Liver (tissue), 8 donors: ENCODE measurements at regions not wholly inside any gene's neighbourhood (a gene's known extent, or its start where the extent isn't known, plus 50 kb on each side); places are given as distances from the start of the nearest gene placed in this dataset.

Experiments
- DNase-seq: peaks from one replicate; pipeline ENCODE4 v3.0.0-alpha.2; 2017; ENCODE audit warnings: low spot score
- H3K27ac ChIP-seq, 2 donors: one replicate each; pipeline ENCODE4 v1.7.0; 2013; ENCODE audit warnings: inconsistent platforms in 2 of 2, low read length in 2 of 2, control low read depth in 1 of 2, low read depth in 1 of 2, mild to moderate bottlenecking in 1 of 2
- H3K27me3 ChIP-seq, 4 donors: one replicate each; pipeline versions ENCODE4 v1.6.1 to v1.7.0; 2013; ENCODE audit warnings: low read length in 3 of 4, inconsistent platforms in 1 of 4, mild to moderate bottlenecking in 1 of 4, moderate library complexity in 1 of 4; ENCODE audit not compliant: control insufficient read depth in 4 of 4, insufficient read depth in 4 of 4
- H3K36me3 ChIP-seq, 4 donors: one replicate each; pipeline versions ENCODE4 v1.6.1 to v1.7.0; 2013; ENCODE audit warnings: low read length in 3 of 4, mild to moderate bottlenecking in 3 of 4, low read depth in 1 of 4, moderate library complexity in 1 of 4; ENCODE audit not compliant: control insufficient read depth in 4 of 4, insufficient read depth in 3 of 4
- H3K4me1 ChIP-seq, 4 donors: one replicate each; pipeline versions ENCODE4 v1.6.1 to v1.7.0; 2013; ENCODE audit warnings: low read length in 3 of 4, mild to moderate bottlenecking in 3 of 4, moderate library complexity in 1 of 4; ENCODE audit not compliant: control insufficient read depth in 4 of 4, insufficient read depth in 4 of 4
- H3K4me3 ChIP-seq, 3 donors: one replicate each; pipeline versions ENCODE4 v1.6.1 to v1.7.0; 2013; ENCODE audit warnings: low read length in 3 of 3, control low read depth in 1 of 3, low read depth in 1 of 3, mild to moderate bottlenecking in 1 of 3
- H3K9ac ChIP-seq, 2 donors: one replicate each; pipeline ENCODE4 v1.7.0; 2013; ENCODE audit warnings: low read length in 2 of 2, mild to moderate bottlenecking in 2 of 2, moderate library complexity in 2 of 2, control low read depth in 1 of 2, low read depth in 1 of 2
- H3K9me3 ChIP-seq, 4 donors: one replicate each; pipeline versions ENCODE4 v1.6.1 to v1.7.0; 2013; ENCODE audit warnings: low read length in 3 of 4; ENCODE audit not compliant: control insufficient read depth in 4 of 4
- CTCF ChIP-seq: fragments of 150-350 bp; IDR thresholded peaks from 2 replicates; pipeline ENCODE4 v1.5.1; 2017; ENCODE audit warnings: improper control_type of control experiment, low read depth, low read length; ENCODE audit not compliant: missing input control
- EGR1 ChIP-seq, 2 donors: IDR thresholded peaks; 2 replicates each; pipeline ENCODE4 v1.6.1; 2016 to 2018; ENCODE audit warnings: antibody characterized with exemption in 2 of 2, low read depth in 2 of 2
- FOXA1 ChIP-seq: IDR thresholded peaks from 2 replicates; pipeline ENCODE4 v1.6.1; 2016; ENCODE audit warnings: antibody characterized with exemption
- FOXA2 ChIP-seq: IDR thresholded peaks from 2 replicates; pipeline ENCODE4 v1.6.1; 2016; ENCODE audit warnings: antibody characterized with exemption
- GABPA ChIP-seq, 2 donors: IDR thresholded peaks in 1 of 2; conservative IDR thresholded peaks in 1 of 2; 2 replicates each; pipeline ENCODE4 v1.6.1; 2016; ENCODE audit warnings: antibody characterized with exemption in 2 of 2, mild to moderate bottlenecking in 1 of 2, moderate library complexity in 1 of 2
- HNF4A ChIP-seq, 2 donors: conservative IDR thresholded peaks; 2 replicates each; pipeline ENCODE4 v1.6.1; 2016; ENCODE audit warnings: antibody characterized with exemption in 2 of 2, mild to moderate bottlenecking in 2 of 2
- HNF4G ChIP-seq: IDR thresholded peaks from 2 replicates; pipeline ENCODE4 v1.6.1; 2016; ENCODE audit warnings: antibody characterized with exemption
- JUND ChIP-seq, 2 donors: IDR thresholded peaks; 2 replicates each; pipeline ENCODE4 v1.6.1; 2016; ENCODE audit warnings: antibody characterized with exemption in 2 of 2
- NR2F2 ChIP-seq: IDR thresholded peaks from 2 replicates; pipeline ENCODE4 v1.6.1; 2016; ENCODE audit warnings: antibody characterized with exemption
- RAD21 ChIP-seq, 2 donors: IDR thresholded peaks; 2 replicates each; pipeline ENCODE4 v1.6.1; 2016; ENCODE audit warnings: antibody characterized with exemption in 2 of 2, mild to moderate bottlenecking in 2 of 2
- RXRA ChIP-seq, 2 donors: IDR thresholded peaks; 2 replicates each; pipeline ENCODE4 v1.6.1; 2017 to 2018; ENCODE audit warnings: antibody characterized with exemption in 2 of 2, mild to moderate bottlenecking in 1 of 2
- SP1 ChIP-seq: IDR thresholded peaks from 2 replicates; pipeline ENCODE4 v1.6.1; 2018; ENCODE audit warnings: antibody characterized with exemption, mild to moderate bottlenecking
- TAF1 ChIP-seq: conservative IDR thresholded peaks from 2 replicates; pipeline ENCODE4 v1.6.1; 2016; ENCODE audit warnings: antibody characterized with exemption, mild to moderate bottlenecking
- YY1 ChIP-seq: IDR thresholded peaks from 2 replicates; pipeline ENCODE4 v1.6.1; 2016; ENCODE audit warnings: antibody characterized with exemption, mild to moderate bottlenecking
- WGBS: extraction: QIAGEN DNeasy Blood & Tissue Kit; methylation state at CpG from one replicate; pipeline ENCODE4 v1.1.7; 2013; 5-methylcytosine and 5-hydroxymethylcytosine counted together
- TF ChIP-seq, protein P1 (sequence below): IDR thresholded peaks from 2 replicates; pipeline ENCODE4 v1.6.1; 2016; ENCODE audit warnings: antibody characterized with exemption, mild to moderate bottlenecking
- TF ChIP-seq, protein P2 (sequence below): IDR thresholded peaks from 2 replicates; pipeline ENCODE4 v1.6.1; 2016; ENCODE audit warnings: antibody characterized with exemption
- TF ChIP-seq, protein P3 (sequence below): IDR thresholded peaks from 2 replicates; pipeline ENCODE4 v1.6.1; 2016; ENCODE audit warnings: antibody characterized with exemption
- donor health status: healthy.
- donor health status: healthy.
- donor health status: healthy.
- donor health status: healthy.
- donor health status: healthy.

- Histone ChIP-seq H3K27ac (no peak overlapping the region), H3K4me1 (no peaks in the 10 kb centered on the region), H3K9me3 (no peaks in the 10 kb centered on the region), H3K4me3 (no peak overlapping the region), H3K9ac (no peak overlapping the region), H3K36me3 (no peaks in the 10 kb centered on the region), H3K27me3 (no peaks in the 10 kb centered on the region)
- 80% methylated on average over 1 of the region's 1 CpG for WGBS
- no peak for TF ChIP-seq NR2F2
- TF ChIP-seq EGR1 (IDR thresholded peaks at IDR 0.05; ENCODE audit: low read depth in 2 of 2): no peak
- TF ChIP-seq, protein P1, sequence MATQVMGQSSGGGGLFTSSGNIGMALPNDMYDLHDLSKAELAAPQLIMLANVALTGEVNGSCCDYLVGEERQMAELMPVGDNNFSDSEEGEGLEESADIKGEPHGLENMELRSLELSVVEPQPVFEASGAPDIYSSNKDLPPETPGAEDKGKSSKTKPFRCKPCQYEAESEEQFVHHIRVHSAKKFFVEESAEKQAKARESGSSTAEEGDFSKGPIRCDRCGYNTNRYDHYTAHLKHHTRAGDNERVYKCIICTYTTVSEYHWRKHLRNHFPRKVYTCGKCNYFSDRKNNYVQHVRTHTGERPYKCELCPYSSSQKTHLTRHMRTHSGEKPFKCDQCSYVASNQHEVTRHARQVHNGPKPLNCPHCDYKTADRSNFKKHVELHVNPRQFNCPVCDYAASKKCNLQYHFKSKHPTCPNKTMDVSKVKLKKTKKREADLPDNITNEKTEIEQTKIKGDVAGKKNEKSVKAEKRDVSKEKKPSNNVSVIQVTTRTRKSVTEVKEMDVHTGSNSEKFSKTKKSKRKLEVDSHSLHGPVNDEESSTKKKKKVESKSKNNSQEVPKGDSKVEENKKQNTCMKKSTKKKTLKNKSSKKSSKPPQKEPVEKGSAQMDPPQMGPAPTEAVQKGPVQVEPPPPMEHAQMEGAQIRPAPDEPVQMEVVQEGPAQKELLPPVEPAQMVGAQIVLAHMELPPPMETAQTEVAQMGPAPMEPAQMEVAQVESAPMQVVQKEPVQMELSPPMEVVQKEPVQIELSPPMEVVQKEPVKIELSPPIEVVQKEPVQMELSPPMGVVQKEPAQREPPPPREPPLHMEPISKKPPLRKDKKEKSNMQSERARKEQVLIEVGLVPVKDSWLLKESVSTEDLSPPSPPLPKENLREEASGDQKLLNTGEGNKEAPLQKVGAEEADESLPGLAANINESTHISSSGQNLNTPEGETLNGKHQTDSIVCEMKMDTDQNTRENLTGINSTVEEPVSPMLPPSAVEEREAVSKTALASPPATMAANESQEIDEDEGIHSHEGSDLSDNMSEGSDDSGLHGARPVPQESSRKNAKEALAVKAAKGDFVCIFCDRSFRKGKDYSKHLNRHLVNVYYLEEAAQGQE: no peak
- no peak for TF ChIP-seq FOXA2
- TF ChIP-seq GABPA (IDR thresholded peaks at IDR 0.05 in 1 of 2, conservative IDR thresholded peaks at IDR 0.05 in 1 of 2): no peak
- no peak for TF ChIP-seq JUND (IDR thresholded peaks at IDR 0.05)
- no peak for TF ChIP-seq YY1
- TF ChIP-seq HNF4G: no peak
- TF ChIP-seq RXRA (IDR thresholded peaks at IDR 0.05): no peak
- TF ChIP-seq, protein P2, sequence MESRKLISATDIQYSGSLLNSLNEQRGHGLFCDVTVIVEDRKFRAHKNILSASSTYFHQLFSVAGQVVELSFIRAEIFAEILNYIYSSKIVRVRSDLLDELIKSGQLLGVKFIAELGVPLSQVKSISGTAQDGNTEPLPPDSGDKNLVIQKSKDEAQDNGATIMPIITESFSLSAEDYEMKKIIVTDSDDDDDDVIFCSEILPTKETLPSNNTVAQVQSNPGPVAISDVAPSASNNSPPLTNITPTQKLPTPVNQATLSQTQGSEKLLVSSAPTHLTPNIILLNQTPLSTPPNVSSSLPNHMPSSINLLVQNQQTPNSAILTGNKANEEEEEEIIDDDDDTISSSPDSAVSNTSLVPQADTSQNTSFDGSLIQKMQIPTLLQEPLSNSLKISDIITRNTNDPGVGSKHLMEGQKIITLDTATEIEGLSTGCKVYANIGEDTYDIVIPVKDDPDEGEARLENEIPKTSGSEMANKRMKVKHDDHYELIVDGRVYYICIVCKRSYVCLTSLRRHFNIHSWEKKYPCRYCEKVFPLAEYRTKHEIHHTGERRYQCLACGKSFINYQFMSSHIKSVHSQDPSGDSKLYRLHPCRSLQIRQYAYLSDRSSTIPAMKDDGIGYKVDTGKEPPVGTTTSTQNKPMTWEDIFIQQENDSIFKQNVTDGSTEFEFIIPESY: no peak
- TF ChIP-seq RAD21 (IDR thresholded peaks at IDR 0.05): no peak
- TF ChIP-seq FOXA1: no peak
- TF ChIP-seq HNF4A (conservative IDR thresholded peaks at IDR 0.05): no peak
- TF ChIP-seq, protein P3, sequence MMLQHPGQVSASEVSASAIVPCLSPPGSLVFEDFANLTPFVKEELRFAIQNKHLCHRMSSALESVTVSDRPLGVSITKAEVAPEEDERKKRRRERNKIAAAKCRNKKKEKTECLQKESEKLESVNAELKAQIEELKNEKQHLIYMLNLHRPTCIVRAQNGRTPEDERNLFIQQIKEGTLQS: no peak
- TF ChIP-seq SP1: no peak
- no peak for TF ChIP-seq CTCF
- no peak for TF ChIP-seq TAF1
- DNase-seq: no peak
Measured at GRCh38 chr18:44516450-44516849, 164.2 kb upstream of the SETBP1 start.

DNA sequence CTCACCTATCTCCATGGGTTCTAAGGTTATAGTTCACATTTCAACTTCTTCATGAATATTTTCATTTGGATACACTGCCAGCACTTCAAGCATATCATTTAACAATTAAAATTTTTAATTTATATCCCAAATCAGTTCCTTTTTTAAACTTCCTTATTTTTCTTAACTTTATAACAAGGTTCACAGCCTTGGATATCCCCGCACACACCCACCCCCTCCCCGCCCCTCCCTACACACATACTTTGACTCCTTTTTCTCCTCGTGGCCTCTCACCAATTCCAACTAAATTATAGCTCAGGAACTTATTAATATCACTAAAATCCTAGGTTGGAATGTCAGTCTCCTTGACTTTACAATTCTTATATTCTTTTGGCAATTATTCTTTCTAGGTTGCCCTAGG, 163.6 kb upstream of the SETBP1 start:
- H3K27ac ChIP-seq: no peak overlapping the region
- 69% methylated on average over 3 of the region's 3 CpGs for WGBS
- DNase-seq: no peak
- no peaks in the 10 kb centered on the region for H3K4me1 ChIP-seq
- H3K9me3 ChIP-seq: no peaks in the 10 kb centered on the region
- no peak overlapping the region for H3K4me3 ChIP-seq
- no peak overlapping the region for H3K9ac ChIP-seq
- H3K27me3 ChIP-seq: no peaks in the 10 kb centered on the region
- TF ChIP-seq FOXA2: no peak
- no peak for TF ChIP-seq YY1
- TF ChIP-seq HNF4A (conservative IDR thresholded peaks at IDR 0.05): no peak
- TF ChIP-seq SP1: no peak
- TF ChIP-seq RXRA (IDR thresholded peaks at IDR 0.05): no peak
- no peak for TF ChIP-seq CTCF
- TF ChIP-seq JUND (IDR thresholded peaks at IDR 0.05): no peak
- H3K36me3 ChIP-seq: no peaks in the 10 kb centered on the region
